Mesothelial cell of epicardium (in vitro differentiated cells): ENCODE measurements at regions not wholly inside any gene's neighbourhood (a gene's known extent, or its start where the extent isn't known, plus 50 kb on each side); places are given as distances from the start of the nearest gene placed in this dataset.
"Not testable (repeated sequence)": the region's sequence is repeated elsewhere in the genome, so short reads cannot be mapped to it uniquely, and the experiment has no call there.

Experiments used
- DNase-seq, 2 experiments: peaks; one replicate each; pipeline ENCODE4 v3.0.0; 2021; ENCODE audit warnings: low spot score in 2 of 2; ENCODE audit not compliant: unreplicated experiment in 2 of 2
- H3K27ac Mint-ChIP-seq: 2 replicates; pipeline ENCODE4 v1.8.0; 2021; ENCODE audit warnings: mixed read lengths
- H3K27me3 Mint-ChIP-seq: 2 replicates; pipeline ENCODE4 v1.8.0; 2021; ENCODE audit warnings: low read depth, mixed read lengths
- H3K36me3 Mint-ChIP-seq: 2 replicates; pipeline ENCODE4 v1.8.0; 2021; ENCODE audit warnings: mixed read lengths
- H3K4me1 Mint-ChIP-seq: 2 replicates; pipeline ENCODE4 v1.8.0; 2021; ENCODE audit warnings: mixed read lengths
- H3K4me3 Mint-ChIP-seq: 2 replicates; pipeline ENCODE4 v1.8.0; 2021; ENCODE audit warnings: mild to moderate bottlenecking, moderate library complexity, mixed read lengths
- H3K9me3 Mint-ChIP-seq: 2 replicates; pipeline ENCODE4 v1.8.0; 2021; ENCODE audit warnings: mixed read lengths
- CTCF ChIP-seq: fragments of 200-600 bp; sonication (generic); IDR thresholded peaks from one replicate; pipeline ENCODE4 v1.5.0; 2021; ENCODE audit warnings: antibody characterized with exemption; ENCODE audit not compliant: unreplicated experiment

DNA sequence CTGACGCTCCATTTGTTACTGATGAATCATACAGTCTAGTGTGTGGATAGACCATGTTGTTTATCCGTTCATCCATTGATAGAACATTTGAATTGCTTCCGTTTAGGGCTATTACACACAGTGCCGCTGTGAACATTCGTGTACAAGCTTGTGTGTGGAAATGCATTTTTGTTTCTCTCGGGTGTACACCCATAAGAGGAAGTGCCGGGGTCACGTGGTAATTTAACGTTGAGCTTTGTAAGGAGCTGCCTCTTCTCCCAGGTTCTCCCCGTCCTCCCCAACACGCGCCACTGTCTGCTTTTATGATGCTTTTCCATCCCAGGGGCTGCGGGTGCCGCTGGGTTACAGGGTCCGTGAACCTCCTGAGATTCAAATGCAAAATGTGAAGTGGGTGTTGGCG is 142.3 kb downstream of the IGLL1 start:
- Mint-ChIP-seq H3K4me3 (no peak overlapping the region), H3K36me3 (peaks cover 33% of the 10 kb centered on the region), H3K4me1 (peaks cover 16% of the 10 kb centered on the region), H3K27ac (no peak overlapping the region), H3K9me3 (peaks cover 27% of the 10 kb centered on the region), H3K27me3 (no peaks in the 10 kb centered on the region)
- TF ChIP-seq CTCF = no peak
- DNase-seq = no peak

GRCh38 chr22:23437107-23437395 is 143.0 kb downstream of the IGLL1 start:
- Mint-ChIP-seq H3K36me3 (peaks cover 27% of the 10 kb centered on the region), H3K9me3 (peaks cover 22% of the 10 kb centered on the region), H3K4me1 (peaks cover 18% of the 10 kb centered on the region)
- H3K27me3 Mint-ChIP-seq, DNase-seq, H3K4me3 Mint-ChIP-seq, H3K27ac Mint-ChIP-seq: not testable (repeated sequence)

GRCh38 chr22:23436354-23437106 is 143.6 kb downstream of the IGLL1 start:
- peaks cover 20% of the 10 kb centered on the region for H3K4me1 Mint-ChIP-seq
- peaks cover 22% of the 10 kb centered on the region for H3K36me3 Mint-ChIP-seq
- H3K27ac Mint-ChIP-seq = peak overlapping the region; percentile 34

DNA sequence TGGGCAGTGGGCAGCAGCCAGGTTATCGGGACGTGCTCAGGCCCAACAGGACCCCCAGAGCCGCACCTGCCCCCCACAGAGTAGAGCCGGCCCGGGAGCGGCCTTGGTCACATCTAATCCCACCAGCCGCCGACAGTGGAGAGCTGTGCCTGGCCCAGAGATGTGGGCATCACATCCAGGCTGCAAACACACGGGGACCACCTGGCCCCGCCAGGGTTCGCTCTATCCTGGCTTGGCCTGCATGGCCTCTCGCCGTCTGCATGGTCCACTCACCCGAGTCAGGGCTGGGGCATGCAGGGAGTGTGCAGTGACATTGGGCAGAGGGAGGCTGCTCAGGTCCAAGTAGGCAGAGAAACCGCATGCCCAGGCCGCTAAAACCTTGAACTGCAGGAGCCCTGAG is 144.9 kb downstream of the IGLL1 start:
- peaks cover 27% of the 10 kb centered on the region for H3K4me1 Mint-ChIP-seq
- DNase-seq, H3K27ac Mint-ChIP-seq, H3K4me3 Mint-ChIP-seq, H3K27me3 Mint-ChIP-seq: not testable (repeated sequence)
- peaks cover 20% of the 10 kb centered on the region for H3K9me3 Mint-ChIP-seq
- H3K36me3 Mint-ChIP-seq = peaks cover 24% of the 10 kb centered on the region

More at GRCh38 chr22:23436354-23437106, 143.6 kb downstream of the IGLL1 start:
- H3K9me3 Mint-ChIP-seq = peaks cover 18% of the 10 kb centered on the region
- H3K27me3 Mint-ChIP-seq, H3K4me3 Mint-ChIP-seq, DNase-seq: not testable (repeated sequence)

GRCh38 chr22:23434198-23434830 is 145.8 kb downstream of the IGLL1 start:
- H3K4me1 Mint-ChIP-seq = peaks cover 27% of the 10 kb centered on the region
- peak overlapping the region; percentile 69 for H3K27ac Mint-ChIP-seq

DNA sequence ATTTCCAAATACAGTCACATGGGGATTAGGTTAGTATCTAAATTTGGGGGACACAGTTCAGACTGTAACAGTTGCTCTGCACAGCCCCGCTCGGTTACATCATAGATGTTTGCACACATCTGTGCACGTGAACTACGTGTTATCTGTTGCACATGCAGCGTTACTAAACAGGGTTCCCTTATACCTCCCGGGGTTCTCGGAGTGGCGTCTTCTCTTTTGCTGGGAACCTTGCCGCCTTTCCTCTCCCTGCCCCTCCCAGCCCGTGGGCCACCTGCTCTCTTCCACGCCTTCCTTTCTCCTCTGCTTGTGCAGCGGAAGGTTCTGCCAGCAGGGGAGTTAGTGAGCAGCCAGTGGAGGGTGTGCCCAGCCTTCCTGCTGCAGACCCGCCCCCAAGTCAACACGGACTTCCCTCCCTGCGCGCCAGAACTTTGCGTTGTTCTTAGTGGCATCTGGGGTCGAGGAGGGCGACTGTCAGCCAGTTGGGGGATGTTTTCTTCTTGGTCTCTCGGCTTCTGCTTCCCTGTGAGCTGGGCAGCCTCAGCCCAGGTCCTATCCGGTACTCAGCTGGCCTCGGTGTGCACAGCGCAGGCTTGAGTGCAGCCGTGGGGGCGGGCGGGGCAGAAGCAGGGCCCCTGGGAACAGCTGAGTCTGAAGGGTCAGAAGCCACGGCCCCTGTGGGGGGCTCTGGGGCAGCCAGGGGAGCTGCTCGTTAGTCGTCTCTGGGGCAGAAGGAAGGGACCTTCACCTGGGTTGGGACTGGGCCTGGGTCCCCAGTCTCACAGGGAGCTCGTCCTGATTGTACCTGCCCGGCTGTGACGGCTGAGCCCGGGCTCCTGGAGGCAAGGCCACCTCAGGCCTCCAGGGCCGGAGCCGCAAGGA is 146.7 kb downstream of the IGLL1 start:
- Mint-ChIP-seq H3K9me3 (peaks cover 17% of the 10 kb centered on the region), H3K4me1 (peaks cover 27% of the 10 kb centered on the region), H3K36me3 (peaks cover 24% of the 10 kb centered on the region), H3K27ac (peak overlapping the region; percentile 69), H3K4me3 (peak overlapping the region; percentile 66)
- H3K27me3 Mint-ChIP-seq, DNase-seq: not testable (repeated sequence)
- peak; percentile 39 for TF ChIP-seq CTCF

More at GRCh38 chr22:23434198-23434830, 145.8 kb downstream of the IGLL1 start:
- not testable (repeated sequence) for DNase-seq, H3K27me3 Mint-ChIP-seq
- Mint-ChIP-seq H3K36me3 (peaks cover 33% of the 10 kb centered on the region), H3K4me3 (peak overlapping the region; percentile 66), H3K9me3 (peaks cover 25% of the 10 kb centered on the region)

GRCh38 chr22:23432719-23433118 is 147.4 kb downstream of the IGLL1 start:
- H3K27me3 Mint-ChIP-seq, DNase-seq: not testable (repeated sequence)
- H3K9me3 Mint-ChIP-seq = peaks cover 15% of the 10 kb centered on the region
- H3K27ac Mint-ChIP-seq = peak overlapping the region; percentile 64
- peaks cover 21% of the 10 kb centered on the region for H3K36me3 Mint-ChIP-seq
- H3K4me3 Mint-ChIP-seq = peak overlapping the region; percentile 66
- H3K4me1 Mint-ChIP-seq = peaks cover 27% of the 10 kb centered on the region
